ENCODE measurements at regions not wholly inside any gene's neighbourhood (a gene's known extent, or its start where the extent isn't known, plus 50 kb on each side); places are given as distances from the start of the nearest gene placed in this dataset.

GRCh38 chr4:167629272-167629671, 395.0 kb upstream of the SPOCK3 start:
- no peak for ATAC-seq (ENCODE audit: low read depth)
- no peaks in the 10 kb centered on the region for H3K27me3 Mint-ChIP-seq
- no peaks in the 10 kb centered on the region for H3K9me3 Mint-ChIP-seq
- no peak for DNase-seq
- H3K36me3 Mint-ChIP-seq = no peaks in the 10 kb centered on the region
- POLR2A ChIA-PET = no interaction called here
- H3K4me3 Mint-ChIP-seq = no peak overlapping the region
- H3K27ac Mint-ChIP-seq = no peak overlapping the region
- H3K4me1 Mint-ChIP-seq = no peaks in the 10 kb centered on the region

GRCh38 chr4:167642250-167642649, 408.0 kb upstream of the SPOCK3 start:
- DNase-seq = no peak
- H3K36me3 Mint-ChIP-seq = no peaks in the 10 kb centered on the region
- no peaks in the 10 kb centered on the region for H3K9me3 Mint-ChIP-seq
- no peak overlapping the region for H3K27ac Mint-ChIP-seq
- no peak overlapping the region for H3K4me3 Mint-ChIP-seq
- H3K4me1 Mint-ChIP-seq = no peaks in the 10 kb centered on the region
- POLR2A ChIA-PET = no interaction called here
- no peak for ATAC-seq (ENCODE audit: low read depth)
- no peaks in the 10 kb centered on the region for H3K27me3 Mint-ChIP-seq

DNA sequence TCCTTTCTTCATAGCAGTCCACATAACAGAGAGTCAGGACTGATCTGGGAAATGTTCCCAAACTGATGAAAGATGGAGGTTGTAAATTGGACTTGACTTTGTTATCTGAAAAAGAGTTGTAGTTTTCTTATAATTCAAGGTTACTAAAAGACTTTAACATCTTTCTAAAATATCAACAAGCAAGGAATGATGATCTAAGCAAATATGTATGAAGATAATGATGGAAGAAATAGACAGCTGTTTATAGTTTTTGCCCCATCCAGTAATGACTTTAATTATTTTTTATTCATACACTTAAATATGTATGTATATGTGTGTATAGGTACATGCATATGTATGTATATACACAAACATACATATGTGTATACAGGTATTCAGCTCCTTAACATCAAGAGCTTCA, 411.1 kb upstream of the SPOCK3 start:
- H3K36me3 Mint-ChIP-seq = no peaks in the 10 kb centered on the region
- DNase-seq (no peak), ATAC-seq (ENCODE audit: low read depth) (no peak)
- H3K4me3 Mint-ChIP-seq = no peak overlapping the region
- no peaks in the 10 kb centered on the region for H3K4me1 Mint-ChIP-seq
- H3K9me3 Mint-ChIP-seq = no peaks in the 10 kb centered on the region
- POLR2A ChIA-PET = no interaction called here
- no peaks in the 10 kb centered on the region for H3K27me3 Mint-ChIP-seq
- H3K27ac Mint-ChIP-seq = no peak overlapping the region

- no peak overlapping the region for H3K27ac Mint-ChIP-seq
These were observed 418.0 kb upstream of the SPOCK3 start for GRCh38 chr4:167652267-167652666.

GRCh38 chr4:167688660-167689142, 403.6 kb upstream of the ANXA10 start:
- H3K27me3 Mint-ChIP-seq = no peaks in the 10 kb centered on the region
- ATAC-seq (ENCODE audit: low read depth) (no peak), DNase-seq (no peak)
- no peaks in the 10 kb centered on the region for H3K4me1 Mint-ChIP-seq
- no peak overlapping the region for H3K27ac Mint-ChIP-seq
- peaks cover 3% of the 10 kb centered on the region for H3K9me3 Mint-ChIP-seq
- POLR2A ChIA-PET = no interaction called here
- no peaks in the 10 kb centered on the region for H3K36me3 Mint-ChIP-seq
- no peak overlapping the region for H3K4me3 Mint-ChIP-seq

More at GRCh38 chr4:167652267-167652666, 418.0 kb upstream of the SPOCK3 start:
- H3K4me1 Mint-ChIP-seq = no peaks in the 10 kb centered on the region
- no peak for DNase-seq
- no peaks in the 10 kb centered on the region for H3K36me3 Mint-ChIP-seq
- no peaks in the 10 kb centered on the region for H3K27me3 Mint-ChIP-seq
- H3K9me3 Mint-ChIP-seq = peaks cover 2% of the 10 kb centered on the region
- H3K4me3 Mint-ChIP-seq = no peak overlapping the region
- ATAC-seq (ENCODE audit: low read depth) = no peak
- POLR2A ChIA-PET = no interaction called here

DNA sequence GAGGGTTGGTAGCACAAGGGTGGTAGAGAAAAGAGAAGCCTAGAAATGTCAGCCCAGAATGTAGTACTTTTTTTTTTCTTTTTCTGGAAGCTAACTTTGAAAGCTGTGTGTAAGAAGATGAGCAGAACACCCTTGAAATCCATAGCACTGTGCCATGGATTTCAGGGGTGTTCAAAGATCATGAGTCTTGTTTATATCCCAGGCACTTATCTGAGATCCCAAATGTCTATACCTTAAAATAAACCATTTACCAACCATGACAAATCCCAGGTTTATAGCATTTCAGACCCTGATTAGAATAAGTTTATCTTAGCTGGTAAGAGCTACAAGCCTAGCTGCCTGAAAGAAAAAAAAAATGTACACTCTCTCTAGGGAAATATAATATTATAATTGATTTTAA, 389.9 kb upstream of the ANXA10 start:
- Mint-ChIP-seq H3K4me3 (no peak overlapping the region), H3K27ac (no peak overlapping the region), H3K27me3 (no peaks in the 10 kb centered on the region), H3K9me3 (peaks cover 4% of the 10 kb centered on the region), H3K4me1 (no peaks in the 10 kb centered on the region), H3K36me3 (no peaks in the 10 kb centered on the region)
- no peak for DNase-seq
- ATAC-seq (ENCODE audit: low read depth) = no peak
- POLR2A ChIA-PET = no interaction called here

DNA sequence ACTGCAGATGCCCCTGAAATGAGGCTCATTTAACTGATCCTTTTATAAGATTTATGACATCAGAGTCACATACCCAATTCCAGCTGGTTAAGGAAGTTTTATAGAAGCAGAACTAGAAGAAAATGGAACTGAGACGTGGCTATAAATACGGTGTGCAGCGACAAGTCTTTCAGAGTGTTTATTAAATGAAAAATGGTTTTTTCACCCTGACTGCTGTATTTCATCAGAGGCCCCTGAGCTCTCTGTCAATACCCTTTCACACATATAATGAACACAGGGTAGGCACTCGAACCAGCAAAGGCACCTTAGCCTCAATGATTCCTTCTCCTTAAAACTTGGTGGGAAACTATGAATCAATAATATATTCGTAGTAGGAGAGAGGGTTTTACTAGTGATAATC, 380.8 kb upstream of the ANXA10 start:
- no peaks in the 10 kb centered on the region for H3K4me1 Mint-ChIP-seq
- ATAC-seq (ENCODE audit: low read depth) (no peak), DNase-seq (no peak)
- H3K36me3 Mint-ChIP-seq = no peaks in the 10 kb centered on the region
- H3K4me3 Mint-ChIP-seq = no peak overlapping the region
- no peak overlapping the region for H3K27ac Mint-ChIP-seq
- POLR2A ChIA-PET = no interaction called here
- H3K27me3 Mint-ChIP-seq = no peaks in the 10 kb centered on the region
- H3K9me3 Mint-ChIP-seq = no peaks in the 10 kb centered on the region

DNA sequence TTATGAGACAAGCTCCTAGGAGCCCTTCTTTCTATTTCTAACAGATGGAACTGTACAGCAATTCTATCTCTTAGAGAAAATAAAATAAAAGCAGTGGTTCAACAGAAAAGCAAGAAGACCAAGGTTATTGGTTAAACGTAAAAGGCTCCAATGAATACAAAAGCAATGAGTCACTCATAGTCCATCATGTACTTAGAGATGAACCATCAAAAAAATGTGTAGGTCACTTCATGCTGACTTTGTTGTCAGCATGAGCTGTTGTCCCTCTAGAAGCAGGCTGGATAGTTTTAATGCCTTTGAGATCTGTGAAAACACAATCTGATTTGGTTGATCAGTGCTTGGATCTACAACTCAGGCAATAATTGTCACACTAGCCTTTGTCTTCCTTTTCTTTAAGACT, 378.6 kb upstream of the ANXA10 start:
- POLR2A ChIA-PET = no interaction called here
- Mint-ChIP-seq H3K4me1 (no peaks in the 10 kb centered on the region), H3K27me3 (no peaks in the 10 kb centered on the region), H3K27ac (no peak overlapping the region), H3K9me3 (no peaks in the 10 kb centered on the region), H3K4me3 (no peak overlapping the region), H3K36me3 (no peaks in the 10 kb centered on the region)
- ATAC-seq (ENCODE audit: low read depth) (no peak), DNase-seq (no peak)

DNA sequence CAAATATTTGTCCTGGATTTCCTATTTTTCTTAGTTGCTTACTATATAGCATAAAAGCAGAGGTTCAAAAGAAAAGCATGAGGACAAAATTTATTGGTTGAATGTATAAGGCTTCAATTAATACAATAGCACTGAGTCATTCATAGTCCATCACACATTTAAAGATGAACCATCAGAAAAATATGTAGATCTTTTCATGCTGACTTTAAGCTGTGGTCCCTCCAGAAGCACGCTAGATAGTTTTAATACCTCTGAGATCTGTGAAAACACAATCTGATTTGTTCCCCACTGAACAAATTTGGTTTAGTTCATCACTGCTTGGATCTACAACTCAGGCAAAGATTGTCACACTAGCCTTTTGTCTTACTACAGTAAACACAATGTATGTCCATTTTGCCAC, 377.2 kb upstream of the ANXA10 start:
- Mint-ChIP-seq H3K4me1 (no peaks in the 10 kb centered on the region), H3K27ac (no peak overlapping the region), H3K36me3 (no peaks in the 10 kb centered on the region), H3K4me3 (no peak overlapping the region), H3K9me3 (peaks cover 3% of the 10 kb centered on the region), H3K27me3 (no peaks in the 10 kb centered on the region)
- no peak for DNase-seq
- POLR2A ChIA-PET = no interaction called here
- no peak for ATAC-seq (ENCODE audit: low read depth)

DNA sequence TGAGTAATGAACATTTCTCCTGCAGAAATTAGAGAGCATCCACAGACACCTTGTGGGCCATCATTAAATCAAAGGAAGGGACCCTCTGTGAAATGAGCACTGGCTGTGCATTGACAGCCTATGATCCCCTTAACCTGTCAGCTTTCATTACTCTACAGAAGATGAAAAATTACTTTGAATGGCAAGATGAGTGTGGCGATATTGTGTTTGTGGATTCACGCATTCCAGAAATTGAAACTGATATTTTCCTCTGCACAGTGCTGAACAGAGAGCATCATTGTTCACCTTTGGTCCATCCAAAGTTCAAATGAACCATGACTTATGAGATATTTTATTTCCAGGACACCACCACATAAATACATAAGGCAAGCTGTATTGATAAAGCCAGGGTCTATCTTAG, 374.8 kb upstream of the ANXA10 start:
- ATAC-seq (ENCODE audit: low read depth) (no peak), DNase-seq (no peak)
- Mint-ChIP-seq H3K4me1 (no peaks in the 10 kb centered on the region), H3K36me3 (no peaks in the 10 kb centered on the region), H3K9me3 (peaks cover 4% of the 10 kb centered on the region), H3K4me3 (no peak overlapping the region), H3K27me3 (no peaks in the 10 kb centered on the region), H3K27ac (no peak overlapping the region)
- POLR2A ChIA-PET = no interaction called here

DNA sequence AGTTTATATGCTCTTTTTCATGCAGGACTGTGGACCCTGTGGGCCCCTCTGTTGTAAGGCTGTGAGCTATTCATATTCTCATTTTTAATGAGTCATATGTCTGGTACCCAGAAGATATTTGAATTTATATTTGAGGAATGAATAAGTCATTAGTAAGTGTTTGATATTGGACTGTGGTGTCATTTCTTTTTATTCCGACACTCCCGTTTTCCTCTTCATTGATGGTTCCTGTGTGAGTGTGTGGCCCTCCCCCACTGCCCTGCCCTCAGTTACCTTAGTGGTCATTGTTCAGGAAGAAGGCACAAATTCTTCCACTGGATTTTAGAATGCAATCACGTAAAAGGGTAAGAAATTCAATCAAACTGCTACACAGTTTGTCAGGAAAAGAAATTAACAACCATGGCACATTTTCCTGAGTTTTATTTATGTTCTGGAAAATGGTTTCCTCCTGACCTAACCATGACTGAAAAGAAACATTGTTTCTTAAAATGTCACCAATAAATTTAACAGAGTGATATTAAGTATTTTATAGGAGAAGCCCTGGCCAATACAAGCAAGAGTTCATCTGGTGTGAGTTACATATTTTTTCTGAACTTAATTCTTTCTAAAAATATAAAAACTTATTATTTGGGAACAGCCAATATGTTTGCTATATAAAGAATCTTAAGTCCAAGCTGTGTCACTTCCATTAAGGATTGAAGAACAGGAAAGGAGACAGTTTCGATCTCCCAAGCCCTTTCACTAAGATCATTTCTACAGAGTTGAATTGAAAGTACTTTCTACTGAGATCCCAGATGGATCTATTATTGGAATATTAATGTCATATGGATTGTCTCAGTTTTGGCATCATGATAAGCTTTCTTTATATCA, 370.5 kb upstream of the ANXA10 start:
- Mint-ChIP-seq H3K27me3 (no peaks in the 10 kb centered on the region), H3K27ac (no peak overlapping the region), H3K4me1 (no peaks in the 10 kb centered on the region), H3K4me3 (no peak overlapping the region), H3K9me3 (peaks cover 4% of the 10 kb centered on the region), H3K36me3 (no peaks in the 10 kb centered on the region)
- DNase-seq (no peak), ATAC-seq (ENCODE audit: low read depth) (no peak)
- POLR2A ChIA-PET = no interaction called here

- Mint-ChIP-seq H3K36me3 (no peaks in the 10 kb centered on the region), H3K9me3 (peaks cover 4% of the 10 kb centered on the region), H3K27me3 (no peaks in the 10 kb centered on the region), H3K27ac (no peak overlapping the region), H3K4me3 (no peak overlapping the region), H3K4me1 (no peaks in the 10 kb centered on the region)
- POLR2A ChIA-PET = no interaction called here
- DNase-seq (no peak), ATAC-seq (ENCODE audit: low read depth) (no peak)
These were observed 369.9 kb upstream of the ANXA10 start for GRCh38 chr4:167722487-167722808.

DNA sequence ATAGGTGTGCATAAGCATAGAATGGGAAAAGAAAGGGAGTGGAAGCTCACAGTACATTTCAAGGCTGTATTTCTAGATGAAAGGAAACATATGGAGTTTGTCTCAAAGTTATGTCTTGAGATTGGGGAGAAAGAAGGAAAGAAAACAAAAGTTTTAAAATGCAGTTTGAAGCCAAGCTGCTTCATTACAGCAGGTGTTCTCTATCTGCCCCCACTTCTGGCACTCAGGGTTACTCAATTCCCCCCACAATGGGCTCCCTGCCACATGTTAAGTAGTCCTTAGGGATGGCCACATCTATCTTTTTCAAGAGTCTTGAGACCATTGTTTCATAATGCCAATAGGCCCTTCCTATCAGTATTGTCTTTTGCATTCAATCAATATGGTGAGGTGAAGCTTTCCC, 367.4 kb upstream of the ANXA10 start:
- peaks cover 3% of the 10 kb centered on the region for H3K9me3 Mint-ChIP-seq
- ATAC-seq (ENCODE audit: low read depth) = no peak
- no peak overlapping the region for H3K27ac Mint-ChIP-seq
- H3K27me3 Mint-ChIP-seq = no peaks in the 10 kb centered on the region
- no peaks in the 10 kb centered on the region for H3K4me1 Mint-ChIP-seq
- DNase-seq = no peak
- H3K4me3 Mint-ChIP-seq = no peak overlapping the region
- POLR2A ChIA-PET = no interaction called here
- H3K36me3 Mint-ChIP-seq = no peaks in the 10 kb centered on the region

DNA sequence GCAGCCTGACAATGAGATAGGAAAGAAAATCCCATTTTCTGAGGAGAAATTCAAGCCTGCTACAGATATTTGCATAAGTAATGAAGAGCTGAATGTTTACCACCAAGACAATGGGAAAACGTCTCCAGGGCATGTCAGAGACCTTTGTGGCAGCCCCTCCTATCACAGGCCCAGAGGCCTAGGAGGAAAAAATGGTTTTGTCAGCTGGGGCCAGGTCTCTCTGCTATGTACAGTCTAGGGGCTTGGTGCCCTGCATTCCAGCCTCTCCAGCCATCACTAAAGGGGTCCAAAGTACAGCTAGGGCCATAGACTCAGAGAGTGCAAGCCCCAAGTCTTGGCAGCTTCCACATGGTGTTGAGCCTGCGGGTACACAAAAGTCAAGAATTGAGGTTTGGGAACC, 361.6 kb upstream of the ANXA10 start:
- Mint-ChIP-seq H3K36me3 (no peaks in the 10 kb centered on the region), H3K27ac (no peak overlapping the region), H3K4me3 (no peak overlapping the region), H3K27me3 (no peaks in the 10 kb centered on the region), H3K4me1 (no peaks in the 10 kb centered on the region), H3K9me3 (peaks cover 20% of the 10 kb centered on the region)
- DNase-seq (no peak), ATAC-seq (ENCODE audit: low read depth) (no peak)
- POLR2A ChIA-PET = no interaction called here
